A549 (cell line): ENCODE measurements at regions not wholly inside any gene's neighbourhood (a gene's known extent, or its start where the extent isn't known, plus 50 kb on each side); places are given as distances from the start of the nearest gene placed in this dataset.

Experiments used
- ATAC-seq, 2 experiments: fragments of 200-7000 bp in 1 of 2; fragments of >200 bp in 1 of 2; cut with Nextera tagmentation in 1 of 2; cut with Tn5 transposase in 1 of 2; 3 replicates each; pipeline versions ENCODE4 v1.8.0 to v1.9.1; 2018 to 2020; ENCODE audit warnings: mild to moderate bottlenecking in 1 of 2, moderate library complexity in 1 of 2
- CTCF ChIA-PET: fragments of 300-600 bp; sonication (Branson Sonifier 250); formaldehyde crosslinking; extraction: SDS; loops from one replicate; lab custom pipeline; 2021; ENCODE audit warnings: antibody characterized with exemption, inconsistent platforms; lab: Yijun Ruan, JAX
- POLR2A ChIA-PET: fragments of 350-600 bp; formaldehyde crosslinking; extraction: SDS; loops from one replicate; lab custom pipeline; 2021; ENCODE audit warnings: antibody characterized with exemption, inconsistent platforms; lab: Yijun Ruan, JAX
- DNase-seq, 2 experiments: peaks; one replicate each; pipeline versions ENCODE4 v3.0.0 to v3.0.0-alpha.2; 2011 to 2016; ENCODE audit warnings: low read depth in 1 of 2, low spot score in 1 of 2
- FAIRE-seq: peaks from 2 replicates; lab custom pipeline; 2011; peaks lifted over from hg19 to GRCh38; lab: Jason Lieb, UNC
- H3K27ac ChIP-seq, 2 experiments: fragments of >200 bp; sonication (Bioruptor Twin); formaldehyde crosslinking; 3 replicates each; pipeline ENCODE4 v1.5.1; 2016 to 2017
- H3K4me1 ChIP-seq: fragments of >200 bp; sonication (Bioruptor Twin); formaldehyde crosslinking; 3 replicates; pipeline ENCODE4 v1.6.1; 2016
- H3K4me2 ChIP-seq: fragments of >200 bp; sonication (Bioruptor Twin); formaldehyde crosslinking; 3 replicates; pipeline ENCODE4 v1.6.1; 2016
- H3K4me3 ChIP-seq: fragments of >200 bp; sonication (Bioruptor Twin); formaldehyde crosslinking; 3 replicates; pipeline ENCODE4 v1.5.1; 2016
- H3K9me3 ChIP-seq: fragments of >200 bp; sonication (Bioruptor Twin); formaldehyde crosslinking; 3 replicates; pipeline ENCODE4 v1.6.1; 2016
- ATOH8 ChIP-seq: fragments of 250-450 bp; sonication (Bioruptor Pico); IDR thresholded peaks from 2 replicates; pipeline ENCODE4 v1.5.0; 2020; ENCODE audit warnings: low read depth, mild to moderate bottlenecking, moderate library complexity
- BCL3 ChIP-seq: fragments of >200 bp; sonication (Bioruptor Twin); formaldehyde crosslinking; IDR thresholded peaks from 3 replicates; pipeline ENCODE4 v1.6.1; 2016
- BHLHE40 ChIP-seq: IDR thresholded peaks from 2 replicates; pipeline ENCODE4 v1.6.1; 2012; ENCODE audit warnings: low read depth, low read length, inconsistent platforms
- CBX8 ChIP-seq: fragments of 200-600 bp; sonication (generic); IDR thresholded peaks from 2 replicates; pipeline ENCODE4 v1.6.1; 2016
- CHD2 ChIP-seq: fragments of 150-350 bp; IDR thresholded peaks from 2 replicates; pipeline ENCODE4 v1.6.1; 2014; ENCODE audit warnings: low read length; ENCODE audit not compliant: partially characterized antibody
- CTCF ChIP-seq: fragments of >200 bp; sonication (Bioruptor Twin); formaldehyde crosslinking; IDR thresholded peaks from 3 replicates; pipeline ENCODE4 v1.5.1; 2016
- E2F6 ChIP-seq: IDR thresholded peaks from 2 replicates; pipeline ENCODE4 v1.6.1; 2012; ENCODE audit warnings: low read depth, borderline replicate concordance
- EHMT2 ChIP-seq: fragments of 200-600 bp; sonication (generic); IDR thresholded peaks from 2 replicates; pipeline ENCODE4 v1.6.1; 2016; ENCODE audit warnings: antibody characterized with exemption, low read depth, mild to moderate bottlenecking, moderate library complexity
- ELK1 ChIP-seq: fragments of 150-350 bp; IDR thresholded peaks from 2 replicates; pipeline ENCODE4 v1.6.1; 2014; ENCODE audit warnings: low read depth, mild to moderate bottlenecking, low read length
- EP300 ChIP-seq, 2 experiments: fragments of >200 bp; sonication (Bioruptor Twin); formaldehyde crosslinking; IDR thresholded peaks; 2 replicates in 1 of 2; 3 replicates in 1 of 2; pipeline ENCODE4 v1.6.1; 2016 to 2017
- ESRRA ChIP-seq: fragments of 150-350 bp; IDR thresholded peaks from 2 replicates; pipeline ENCODE4 v1.6.1; 2014; ENCODE audit warnings: mild to moderate bottlenecking, low read length, borderline replicate concordance
- FOSL2 ChIP-seq, 2 experiments: fragments of 450-650 bp in 1 of 2; fragments of >200 bp in 1 of 2; sonication (Bioruptor Twin) in 1 of 2; formaldehyde crosslinking; IDR thresholded peaks; 2 replicates each; pipeline versions ENCODE4 v1.5.0 to v1.6.1; 2016 to 2020; ENCODE audit warnings: mild to moderate bottlenecking in 1 of 2, moderate library complexity in 1 of 2
- HES2 ChIP-seq: fragments of >200 bp; sonication (Bioruptor Twin); formaldehyde crosslinking; IDR thresholded peaks from 2 replicates; pipeline ENCODE4 v1.6.1; 2016
- HOXA7 ChIP-seq: fragments of 250-450 bp; sonication (Bioruptor Pico); IDR thresholded peaks from 2 replicates; pipeline ENCODE4 v1.5.0; 2020; ENCODE audit warnings: mild to moderate bottlenecking, moderate library complexity
- HOXB5 ChIP-seq: fragments of 250-450 bp; sonication (Bioruptor Pico); IDR thresholded peaks from 2 replicates; pipeline ENCODE4 v1.5.0; 2020; ENCODE audit warnings: mild to moderate bottlenecking, moderate library complexity
- MYC ChIP-seq: IDR thresholded peaks from 2 replicates; pipeline ENCODE4 v1.6.1; 2012; ENCODE audit warnings: mild to moderate bottlenecking, inconsistent platforms, low read length, improper control_type of control experiment, borderline replicate concordance
- NFE2L2 ChIP-seq: fragments of 150-350 bp; conservative IDR thresholded peaks from 2 replicates; pipeline ENCODE4 v1.6.1; 2014; ENCODE audit warnings: low read length
- PBX3 ChIP-seq: IDR thresholded peaks from 2 replicates; pipeline ENCODE4 v1.6.1; 2012
- PHF8 ChIP-seq: fragments of 200-600 bp; sonication (generic); IDR thresholded peaks from 2 replicates; pipeline ENCODE4 v1.6.1; 2016; ENCODE audit warnings: low read depth, mild to moderate bottlenecking, antibody characterized with exemption, moderate library complexity, borderline replicate concordance
- POLR2AphosphoS2 ChIP-seq: conservative IDR thresholded peaks from 2 replicates; pipeline ENCODE4 v1.6.1; 2012; ENCODE audit warnings: low read length, improper control_type of control experiment, inconsistent platforms
- RCOR1 ChIP-seq: fragments of 150-350 bp; IDR thresholded peaks from 2 replicates; pipeline ENCODE4 v1.6.1; 2014; ENCODE audit warnings: antibody characterized with exemption, low read length, low read depth
- SMC3 ChIP-seq: fragments of >200 bp; sonication (Bioruptor Twin); formaldehyde crosslinking; IDR thresholded peaks from 3 replicates; pipeline ENCODE4 v1.6.1; 2018; ENCODE audit warnings: inconsistent platforms
- TFCP2L1 ChIP-seq: fragments of 250-450 bp; sonication (Bioruptor Pico); IDR thresholded peaks from 2 replicates; pipeline ENCODE4 v1.5.0; 2021; ENCODE audit warnings: mild to moderate bottlenecking
- ZFP36 ChIP-seq: fragments of 450-650 bp; IDR thresholded peaks from 2 replicates; pipeline ENCODE4 v1.6.1; 2014; ENCODE audit warnings: borderline replicate concordance; ENCODE audit not compliant: partially characterized antibody
- ZNF302 ChIP-seq: fragments of 250-450 bp; sonication (Bioruptor Pico); IDR thresholded peaks from 2 replicates; pipeline ENCODE4 v1.9.0; 2021; ENCODE audit warnings: inconsistent platforms, mild to moderate bottlenecking, moderate library complexity
- ZSCAN20 ChIP-seq: fragments of 250-450 bp; sonication (Bioruptor Pico); IDR thresholded peaks from 2 replicates; pipeline ENCODE4 v1.8.0; 2022; ENCODE audit warnings: mild to moderate bottlenecking, moderate library complexity
- WGBS: methylation state at CpG from one replicate; pipeline ENCODE4 v1.1.6; 2017; ENCODE audit errors: missing lambda C conversion rate; 5-methylcytosine and 5-hydroxymethylcytosine counted together

- no peak for FAIRE-seq
- TF ChIP-seq SMC3 (no peak), CBX8 (no peak)
Observed at GRCh38 chr12:91657032-91657431, 474.4 kb upstream of the DCN start.

GRCh38 chr12:91655966-91656365 lies 473.3 kb upstream of the DCN start:
- Histone ChIP-seq H3K9me3 (no peaks in the 10 kb centered on the region), H3K4me2 (no peak overlapping the region), H3K4me3 (no peak overlapping the region), H3K27ac (no peak overlapping the region), H3K4me1 (no peaks in the 10 kb centered on the region)
- TF ChIP-seq ZSCAN20 (CRISPR knock-in tag) (no peak), BHLHE40 (no peak), POLR2AphosphoS2 (no peak), TFCP2L1 (CRISPR knock-in tag) (no peak), ZNF302 (CRISPR knock-in tag) (no peak), CHD2 (no peak), EHMT2 (no peak), HOXB5 (CRISPR knock-in tag) (no peak), ESRRA (no peak), HES2 (no peak), FOSL2 (IDR thresholded peaks at IDR 0.05) (no peak), FOSL2 (CRISPR knock-in tag; IDR thresholded peaks at IDR 0.05) (no peak), BCL3 (no peak), MYC (no peak)
- FAIRE-seq: no peak
- CTCF ChIA-PET: no interaction called here
- DNase-seq: no peak
- no peak for ATAC-seq
- WGBS: 87% methylated on average over 3 of the region's 3 CpGs
- POLR2A ChIA-PET: no interaction called here

More at GRCh38 chr12:91657032-91657431, 474.4 kb upstream of the DCN start:
- DNase-seq (no peak), ATAC-seq (no peak)
- ChIA-PET POLR2A (interaction anchor here (0.7 kb wide), 1 partner anchor 406 kb away, joined by 3 read pairs; no protein-coding TSS in a partner anchor), CTCF (interaction anchor here (0.6 to 1.1 kb wide), 3 partner anchors 16 to 525 kb away, joined by 3 to 4 read pairs (median 3); no protein-coding TSS in a partner anchor)
- Histone ChIP-seq H3K4me1 (no peaks in the 10 kb centered on the region), H3K4me3 (no peak overlapping the region), H3K4me2 (no peak overlapping the region), H3K9me3 (no peaks in the 10 kb centered on the region), H3K27ac (no peak overlapping the region)
- WGBS: 65% methylated on average over 3 of the region's 3 CpGs

- FAIRE-seq (no peak), DNase-seq (no peak), ATAC-seq (no peak)
- ChIA-PET POLR2A (no interaction called here), CTCF (no interaction called here)
- WGBS: 51% methylated on average over 3 of the region's 3 CpGs
- H3K4me1 ChIP-seq: no peaks in the 10 kb centered on the region
- no peak overlapping the region for H3K4me3 ChIP-seq
- H3K4me2 ChIP-seq: no peak overlapping the region
- H3K9me3 ChIP-seq: no peaks in the 10 kb centered on the region
- H3K27ac ChIP-seq: no peak overlapping the region
- TF ChIP-seq ZFP36: no peak
- no peak for TF ChIP-seq ELK1
Observed at GRCh38 chr12:91654087-91654486, 471.5 kb upstream of the DCN start.

GRCh38 chr12:91651728-91652127 lies 469.1 kb upstream of the DCN start:
- ChIA-PET CTCF (no interaction called here), POLR2A (no interaction called here)
- Histone ChIP-seq H3K4me1 (no peaks in the 10 kb centered on the region), H3K27ac (no peak overlapping the region), H3K9me3 (no peaks in the 10 kb centered on the region), H3K4me3 (no peak overlapping the region), H3K4me2 (no peak overlapping the region)
- no peak for ATAC-seq
- DNase-seq: no peak
- FAIRE-seq: no peak
- no peak for TF ChIP-seq EP300 (IDR thresholded peaks at IDR 0.05)
- TF ChIP-seq NFE2L2: no peak
- TF ChIP-seq HOXA7: no peak
- TF ChIP-seq PHF8: no peak
- TF ChIP-seq CTCF: no peak
- TF ChIP-seq RCOR1: no peak
- TF ChIP-seq BHLHE40: no peak
- no peak for TF ChIP-seq ZNF302 (CRISPR knock-in tag)
- no peak for TF ChIP-seq ATOH8 (CRISPR knock-in tag)
- TF ChIP-seq E2F6: no peak
- no peak for TF ChIP-seq PBX3
